HG03432 (cell line): ENCODE measurements at regions not wholly inside any gene's neighbourhood (a gene's known extent, or its start where the extent isn't known, plus 50 kb on each side); places are given as distances from the start of the nearest gene placed in this dataset.

Experiments used
- ATAC-seq: cut with Tn5 transposase; IDR thresholded peaks from one replicate; pipeline ENCODE4 v1.9.1; 2021; ENCODE audit warnings: mild to moderate bottlenecking, moderate library complexity; ENCODE audit not compliant: unreplicated experiment

DNA sequence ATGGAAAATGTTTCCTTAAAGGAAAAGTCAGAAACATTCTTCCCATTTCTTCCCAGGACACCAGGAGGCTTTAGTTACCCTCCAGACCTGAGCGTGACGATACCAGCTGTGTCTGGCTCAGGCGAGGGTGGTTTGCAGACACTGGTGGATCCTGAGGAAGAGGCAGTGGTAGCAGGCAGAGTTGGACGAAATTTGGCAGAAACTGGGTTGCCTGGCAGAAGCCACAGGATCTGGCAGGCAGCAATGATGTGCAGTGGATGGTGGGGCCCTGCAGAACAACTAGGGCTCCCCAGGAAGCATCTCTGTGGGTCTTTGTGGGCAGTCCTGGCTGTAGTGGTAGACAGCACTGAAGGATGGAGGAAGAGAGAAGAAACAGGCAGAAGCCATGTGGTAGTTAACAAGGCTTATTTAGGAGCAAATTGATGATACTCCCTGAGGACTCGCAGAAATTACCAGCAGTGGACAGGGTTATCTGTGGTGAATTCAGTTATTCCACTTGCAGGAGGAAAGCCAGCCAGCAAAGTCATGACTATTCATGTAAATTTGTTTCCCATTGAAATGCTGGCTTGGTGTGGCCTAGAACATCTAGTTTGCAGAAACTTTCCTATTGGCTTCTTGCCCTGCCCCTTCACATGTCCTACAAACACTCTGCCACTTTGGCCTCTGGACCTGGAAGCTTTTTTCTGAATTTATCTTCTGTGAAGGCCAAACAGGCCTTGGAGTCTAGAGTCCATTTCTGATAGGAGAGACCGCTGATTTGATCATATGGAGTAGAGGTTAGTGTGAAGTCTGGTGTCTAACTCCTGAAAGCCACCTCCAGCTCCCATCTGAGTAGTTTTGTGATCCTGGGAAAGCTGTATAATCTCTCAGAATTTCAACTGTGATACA, 212.0 kb downstream of the DMRT2 start:
- ATAC-seq = no peak

DNA sequence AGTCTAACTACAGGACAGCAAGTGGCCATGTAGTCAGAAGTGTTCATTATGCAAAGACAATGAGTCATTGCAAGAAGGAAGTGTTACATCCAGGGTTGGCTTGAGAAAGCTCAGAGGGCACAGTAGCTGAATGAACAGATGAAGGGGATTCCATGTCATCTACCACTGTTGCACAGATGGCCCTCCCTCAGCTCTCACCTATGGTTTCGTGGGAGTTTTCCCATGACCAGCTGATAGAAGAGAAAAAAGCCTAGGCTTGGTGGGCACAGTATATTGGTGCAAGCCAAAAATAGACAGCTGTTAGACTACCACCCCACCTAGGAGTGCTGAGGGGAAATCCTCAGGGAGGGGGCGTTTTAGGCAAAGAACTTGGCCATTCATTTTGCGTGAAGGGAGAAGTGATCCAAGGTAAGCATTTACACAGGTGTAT, 217.0 kb downstream of the DMRT2 start:
- ATAC-seq = peak; percentile 90

DNA sequence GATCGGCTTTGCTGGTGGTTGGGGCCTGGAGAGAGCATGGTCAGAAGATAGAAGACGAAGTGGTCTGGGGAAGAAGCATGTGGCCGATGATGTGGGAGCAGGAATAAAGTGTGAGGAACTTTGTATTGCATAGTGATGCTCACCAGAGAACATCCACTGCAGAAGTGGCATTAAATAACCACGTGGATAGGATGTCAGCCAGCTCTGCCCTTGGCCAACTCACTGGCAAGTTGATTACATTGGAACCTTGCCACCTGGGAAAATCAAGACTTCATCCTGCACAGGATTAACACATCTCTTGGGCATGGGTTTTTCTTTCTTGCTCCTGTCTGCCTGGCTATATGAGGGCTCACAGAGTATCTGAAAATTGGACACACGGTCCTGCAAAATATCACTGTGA, 217.4 kb downstream of the DMRT2 start:
- no peak for ATAC-seq

DNA sequence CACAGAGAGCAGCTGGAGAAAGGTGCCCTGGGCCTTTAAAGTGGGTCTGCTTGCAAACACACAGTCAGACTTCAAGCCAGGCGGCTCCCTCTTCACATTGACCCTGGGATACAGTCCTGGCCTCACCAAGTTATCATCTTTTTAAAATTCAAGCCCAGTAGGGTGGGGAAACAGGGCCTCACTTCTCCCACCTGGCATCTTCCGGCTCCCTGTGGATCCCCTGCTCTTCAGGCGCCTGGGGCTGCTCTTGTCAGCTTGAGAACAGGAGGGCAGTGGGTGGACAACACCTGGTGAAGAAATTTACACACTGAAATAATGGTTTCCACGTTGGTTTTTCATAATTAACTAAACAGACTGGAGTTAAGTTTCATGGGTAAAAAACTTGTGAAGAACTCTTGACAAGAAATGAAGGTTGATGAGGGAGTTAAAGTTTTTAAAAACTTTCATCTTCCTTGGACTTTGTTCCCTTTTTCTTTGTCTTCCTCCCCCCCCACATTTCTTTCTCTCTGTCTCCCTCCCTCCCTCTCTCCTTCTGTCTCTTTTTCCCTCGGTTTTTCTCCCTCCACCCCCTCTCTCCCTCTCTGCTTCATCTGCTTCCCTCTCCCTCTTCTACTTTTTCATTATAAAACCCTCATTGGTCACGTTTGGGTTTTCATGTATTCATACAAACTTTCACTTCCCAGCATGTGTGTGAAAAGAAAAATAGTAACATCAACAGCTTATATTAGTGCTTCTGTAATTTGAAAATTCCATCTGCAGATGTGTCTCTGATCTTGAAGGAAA, 219.6 kb downstream of the DMRT2 start:
- no peak for ATAC-seq

DNA sequence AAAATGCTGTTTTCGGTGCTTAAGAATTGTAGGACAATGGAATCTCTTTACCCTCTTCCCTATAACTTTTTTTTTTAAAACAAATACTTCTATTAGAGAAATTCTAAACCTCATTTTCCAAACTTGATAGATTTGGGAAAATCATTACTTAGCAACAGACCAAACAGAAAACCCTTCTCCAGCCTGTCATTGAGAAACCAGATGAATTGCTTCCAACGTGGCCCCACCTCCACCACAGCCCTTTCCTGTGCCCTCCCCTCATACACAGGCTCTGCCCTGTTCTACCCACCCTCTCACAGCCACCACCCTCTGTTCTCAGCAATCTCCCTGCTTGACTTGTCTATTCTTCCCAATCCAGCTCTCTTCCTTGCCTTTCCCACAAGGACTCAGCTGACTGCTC, 221.2 kb downstream of the DMRT2 start:
- no peak for ATAC-seq

DNA sequence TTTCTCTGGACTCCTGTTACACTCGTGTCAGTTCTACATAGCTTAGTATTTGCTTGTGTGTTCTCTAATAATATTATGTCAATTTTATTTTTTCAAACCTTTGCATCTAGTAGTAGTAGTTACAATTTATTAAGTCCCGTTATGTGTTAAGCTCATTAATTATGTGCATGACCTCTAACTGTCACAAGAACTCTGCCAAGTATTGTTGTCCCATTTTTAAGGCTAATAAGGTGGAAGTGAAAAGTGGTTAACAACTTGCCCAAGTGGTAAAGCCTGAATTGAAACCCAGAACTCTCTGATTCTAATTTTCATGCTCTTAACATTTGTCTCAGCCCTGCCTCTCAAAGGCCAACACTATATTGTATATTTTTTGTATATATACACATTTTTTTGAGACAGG, 221.6 kb downstream of the DMRT2 start:
- ATAC-seq = no peak

DNA sequence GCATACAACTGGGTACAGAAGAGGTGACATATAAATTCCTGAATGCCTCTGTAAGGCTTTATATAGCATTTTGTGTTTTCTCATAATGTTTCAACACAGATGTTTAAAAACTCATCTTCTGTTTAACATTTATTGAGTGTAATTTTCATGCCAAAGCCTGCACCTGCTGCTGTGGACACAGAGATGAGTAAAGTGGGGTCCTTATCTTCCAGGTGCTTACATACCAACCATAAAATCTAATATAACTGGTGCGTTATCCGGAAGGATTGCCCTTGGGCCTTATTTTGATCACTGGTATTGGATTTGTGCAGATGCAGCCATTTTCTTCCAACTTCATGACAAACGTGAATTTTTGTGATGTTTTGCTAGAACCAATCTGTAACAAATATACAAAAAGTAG, 222.3 kb downstream of the DMRT2 start:
- no peak for ATAC-seq

DNA sequence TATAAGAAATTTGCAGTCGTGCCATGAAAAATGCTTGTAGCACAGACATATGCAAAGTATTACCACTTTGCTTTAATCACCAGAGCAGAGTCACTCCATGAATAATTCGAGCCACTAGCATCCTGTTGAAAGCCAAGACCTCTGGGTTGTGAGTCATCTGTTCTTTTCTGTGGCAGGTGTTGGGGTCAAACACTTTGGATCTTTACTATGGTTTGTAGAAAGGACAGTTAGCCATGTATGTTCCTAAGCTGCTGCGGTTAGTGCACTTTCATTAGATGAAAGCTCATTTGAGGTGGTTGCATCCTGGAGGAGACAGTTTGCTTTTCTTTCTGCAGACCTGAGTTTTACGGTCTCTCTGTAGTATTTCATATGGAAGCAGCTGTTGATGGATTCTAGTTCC, 223.7 kb downstream of the DMRT2 start:
- ATAC-seq = no peak

DNA sequence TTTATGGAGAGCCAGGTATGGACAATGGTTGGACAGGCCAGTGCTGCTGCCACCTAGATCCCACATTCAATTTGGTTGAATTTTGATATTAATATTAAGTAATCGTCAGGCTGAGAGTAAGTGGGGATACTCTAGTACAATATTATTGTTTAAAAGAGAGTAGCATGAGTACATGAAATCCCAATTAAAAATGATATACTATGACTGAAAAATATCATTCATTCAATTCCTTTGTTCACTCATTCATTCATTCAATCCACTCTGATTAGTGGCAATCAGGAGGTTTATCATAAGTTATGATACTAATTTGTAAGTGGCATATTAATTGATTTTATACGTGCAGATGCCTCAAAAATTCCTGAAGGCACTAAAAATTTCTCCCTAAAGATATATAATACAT, 224.2 kb downstream of the DMRT2 start:
- no peak for ATAC-seq

DNA sequence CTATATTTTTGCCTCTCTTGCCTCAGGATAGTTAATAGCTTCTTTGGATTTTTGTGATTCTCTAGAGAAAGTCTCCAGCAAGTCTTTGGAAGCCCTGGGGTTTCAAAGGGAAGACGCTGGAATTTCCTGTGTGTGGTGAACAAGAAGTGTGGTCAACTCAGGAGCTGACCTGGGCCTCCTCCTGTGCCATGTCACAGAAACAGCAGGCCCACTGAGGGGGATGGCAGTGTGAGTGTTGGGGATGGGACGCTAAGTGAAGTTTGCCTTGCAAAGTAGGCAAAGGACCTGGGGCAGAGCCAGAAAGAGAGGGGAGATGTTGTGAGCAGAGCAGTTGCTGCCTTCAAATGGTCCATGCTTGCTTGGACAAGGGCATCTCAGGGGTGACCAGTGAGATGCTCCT, 226.3 kb downstream of the DMRT2 start:
- ATAC-seq = no peak

DNA sequence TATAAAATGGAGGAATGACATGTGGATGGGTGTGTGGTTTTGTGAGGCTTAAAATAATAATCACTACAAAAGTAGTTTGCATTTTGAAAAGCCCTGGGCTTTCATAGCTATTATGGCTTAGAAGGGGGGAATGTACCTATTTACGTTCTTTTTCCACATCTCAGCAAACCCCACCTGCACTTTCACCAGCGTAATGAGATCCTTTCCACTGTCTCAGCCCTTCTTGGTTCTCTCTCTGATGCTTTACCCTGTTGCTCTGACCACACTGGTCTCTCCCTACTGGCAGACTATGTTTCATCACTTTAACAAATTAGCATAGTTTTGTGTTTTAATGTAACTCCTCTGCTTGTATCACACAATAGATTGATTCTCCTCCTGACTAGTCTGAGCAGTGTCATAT, 234.6 kb downstream of the DMRT2 start:
- no peak for ATAC-seq

DNA sequence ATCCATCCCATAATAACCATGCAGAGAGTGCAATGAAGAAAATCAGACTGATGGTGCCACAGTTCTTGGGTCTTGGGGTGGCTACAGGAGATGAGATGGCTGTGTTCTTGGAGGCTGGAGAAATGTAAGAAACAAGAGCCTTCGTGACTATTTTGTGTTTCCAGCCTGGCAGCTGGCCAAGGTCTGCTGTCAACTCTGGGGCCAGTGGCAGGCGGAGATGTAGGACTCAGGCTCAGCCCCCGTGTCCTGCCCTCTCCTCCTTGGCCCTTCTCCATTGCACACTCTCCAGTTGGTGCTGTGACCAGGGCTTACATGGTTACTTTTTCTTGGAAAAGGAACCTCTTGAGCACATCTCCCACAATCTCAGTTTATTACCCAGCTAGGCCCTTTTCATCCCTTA, 235.4 kb downstream of the DMRT2 start:
- no peak for ATAC-seq

DNA sequence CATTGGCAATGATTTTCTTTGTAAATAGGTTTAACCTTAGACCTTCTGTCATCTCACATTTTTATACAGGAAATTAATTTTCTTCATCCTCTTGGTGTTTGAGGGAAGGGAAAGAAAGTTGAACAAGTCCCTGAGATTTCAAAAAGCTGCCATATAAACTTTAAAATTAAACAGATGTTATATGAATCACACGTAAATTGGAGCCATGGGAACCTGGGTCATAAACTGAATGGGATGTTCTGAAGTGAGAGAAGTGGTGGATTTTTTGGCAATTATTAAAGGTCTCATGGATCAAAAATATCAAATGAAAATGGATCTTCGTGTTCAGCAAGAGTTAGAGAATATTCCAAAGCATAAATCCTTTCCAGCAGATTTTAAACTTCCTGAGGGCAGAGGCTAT, 242.2 kb downstream of the DMRT2 start:
- no peak for ATAC-seq

DNA sequence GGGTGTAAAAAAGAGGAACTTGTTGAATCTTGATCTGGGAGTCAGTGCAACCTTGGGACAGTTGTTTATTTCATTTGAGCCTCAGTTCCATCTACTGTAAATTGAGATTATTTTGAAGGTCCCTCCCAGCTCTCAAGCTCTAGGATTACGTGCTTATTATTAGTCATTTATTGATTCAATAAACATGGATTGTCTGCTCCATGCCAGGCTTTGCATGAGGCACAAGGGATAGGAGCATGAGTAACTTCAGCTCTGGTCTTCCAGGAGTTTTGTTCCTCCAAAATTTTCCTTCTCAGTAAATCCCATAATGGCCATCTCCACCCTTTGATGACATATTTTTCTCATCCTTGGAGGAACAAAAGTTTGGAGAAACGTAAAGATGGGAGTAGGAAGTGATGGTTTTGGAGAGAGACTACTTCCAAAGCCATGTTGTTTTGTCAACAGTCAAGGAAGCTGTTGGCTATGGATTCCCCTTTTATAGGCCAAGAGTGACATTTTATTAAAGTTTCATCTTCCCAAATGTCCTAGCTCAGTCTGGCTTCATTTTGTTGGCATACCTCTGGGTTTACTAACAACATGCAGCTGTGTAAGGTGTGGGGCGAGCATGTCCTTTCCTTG, 244.6 kb downstream of the DMRT2 start:
- no peak for ATAC-seq

DNA sequence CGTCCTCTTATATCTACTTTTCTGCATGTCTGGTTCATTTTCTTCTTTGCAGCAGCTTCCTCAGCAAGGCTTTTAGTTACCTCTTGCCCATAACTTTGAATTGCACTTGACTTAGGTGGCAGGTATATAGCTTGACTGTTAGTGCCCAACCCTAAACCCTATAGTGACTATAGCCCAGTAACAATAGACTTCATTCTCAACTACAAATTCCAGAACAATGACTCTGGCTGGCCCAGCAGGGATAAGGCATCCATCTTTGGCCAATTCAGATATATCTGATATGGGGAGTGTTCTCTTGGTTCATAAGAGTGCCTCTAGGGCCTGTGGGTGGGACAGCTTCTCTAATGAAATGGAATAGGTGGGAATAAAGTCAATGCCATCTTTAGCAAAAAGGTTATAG, 246.2 kb downstream of the DMRT2 start:
- ATAC-seq = no peak

DNA sequence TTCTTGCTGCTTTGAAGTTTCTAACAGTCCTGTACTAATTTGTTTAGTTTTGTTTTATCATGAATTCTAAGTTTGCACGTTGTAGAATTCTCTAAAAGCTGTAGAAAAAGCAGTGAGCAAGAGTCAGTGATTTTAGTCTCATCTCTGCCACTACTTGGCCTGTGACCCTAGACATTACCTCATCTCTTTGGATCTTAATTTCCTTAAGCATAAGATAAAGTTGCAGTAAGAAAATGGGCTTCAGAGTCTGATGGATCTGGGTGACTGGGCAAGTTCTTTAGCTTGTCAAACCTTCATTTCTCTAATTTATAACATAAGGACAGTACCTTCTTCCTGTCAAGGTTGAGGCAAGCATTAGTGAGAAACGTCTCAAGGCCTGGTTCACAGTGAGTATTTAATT, 247.9 kb downstream of the DMRT2 start:
- ATAC-seq = no peak

DNA sequence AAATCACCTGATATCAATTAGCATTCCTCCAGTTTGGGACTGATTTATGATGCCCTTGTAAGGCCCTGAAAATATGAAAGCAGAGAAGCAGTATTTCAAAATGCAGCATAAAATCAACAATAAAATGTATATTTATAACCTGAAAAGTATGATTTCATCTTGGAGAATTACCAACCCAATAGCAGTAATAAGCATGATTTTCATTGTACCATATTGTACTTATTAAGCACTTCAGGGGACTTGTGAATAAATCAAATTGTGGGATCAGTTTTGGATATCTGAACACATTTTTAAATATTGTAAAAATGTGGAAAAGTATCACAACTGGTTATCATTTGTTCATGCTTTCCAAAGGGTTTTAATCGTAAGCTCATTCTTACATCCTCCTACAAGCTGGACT, 250.8 kb downstream of the DMRT2 start:
- ATAC-seq = no peak

DNA sequence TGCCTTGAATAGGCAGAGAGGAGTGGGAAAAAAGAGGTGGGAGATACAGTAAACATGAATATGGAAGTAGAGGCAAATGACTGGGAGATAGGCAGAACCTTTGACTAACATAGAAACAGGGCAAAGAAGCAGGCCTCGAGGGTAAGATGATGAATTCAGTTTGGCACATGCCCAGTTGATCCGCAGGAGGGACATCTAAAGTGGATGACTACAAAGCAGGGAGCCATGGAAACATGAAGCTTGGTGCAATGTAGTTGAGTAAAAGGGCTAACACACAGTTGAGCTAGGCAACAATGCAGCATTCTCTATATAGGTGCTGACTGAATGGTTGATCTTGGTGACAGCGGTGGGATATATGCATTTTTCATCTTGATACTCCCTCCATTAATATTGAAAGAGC, 253.8 kb downstream of the DMRT2 start:
- no peak for ATAC-seq

DNA sequence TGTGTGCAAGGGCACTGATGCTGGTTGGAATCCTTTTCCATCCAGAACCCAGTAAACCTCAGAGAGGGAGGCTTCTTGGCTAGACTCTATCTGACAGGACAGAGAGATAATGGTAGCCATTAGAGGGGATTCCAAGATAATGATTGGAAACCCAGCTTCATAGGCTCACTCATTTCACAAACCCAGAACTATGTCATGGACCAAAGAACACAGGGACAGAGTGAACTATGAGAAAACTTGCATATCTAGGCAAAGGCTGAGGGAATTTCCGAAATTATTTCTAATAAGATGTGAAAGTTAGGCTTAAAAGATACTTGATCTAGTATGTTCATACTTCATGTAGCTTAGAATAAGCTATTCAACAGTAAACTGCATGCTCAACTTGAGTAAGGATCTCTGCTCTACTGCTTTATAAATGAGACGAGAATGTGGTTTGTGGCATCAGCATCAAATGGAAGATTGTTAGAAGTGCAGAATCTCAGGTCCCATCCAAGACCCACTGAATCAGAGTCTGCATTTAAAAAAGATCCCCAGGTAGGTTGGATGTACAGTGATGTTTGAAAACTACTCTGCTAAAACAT, 261.4 kb downstream of the DMRT2 start:
- ATAC-seq = no peak

DNA sequence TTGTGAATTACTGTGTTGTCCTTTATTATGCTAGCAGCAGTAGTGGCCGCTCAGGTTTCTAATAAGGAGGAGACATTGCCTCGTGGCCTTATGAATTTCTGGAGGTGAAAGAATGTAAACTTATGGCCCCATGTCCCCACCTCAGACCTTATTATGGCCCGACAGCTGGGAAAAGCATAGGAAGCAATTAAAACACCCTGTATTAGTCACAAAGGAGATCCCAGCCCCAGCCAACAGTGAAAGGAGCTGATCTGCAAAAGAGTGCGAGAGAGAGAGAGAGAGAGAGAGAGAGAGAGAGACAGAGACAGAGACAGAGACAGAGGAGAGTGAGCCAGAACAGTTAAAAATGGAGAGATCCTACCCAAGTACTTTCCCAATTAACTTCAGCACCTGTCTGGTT, 269.3 kb downstream of the DMRT2 start:
- ATAC-seq = no peak

DNA sequence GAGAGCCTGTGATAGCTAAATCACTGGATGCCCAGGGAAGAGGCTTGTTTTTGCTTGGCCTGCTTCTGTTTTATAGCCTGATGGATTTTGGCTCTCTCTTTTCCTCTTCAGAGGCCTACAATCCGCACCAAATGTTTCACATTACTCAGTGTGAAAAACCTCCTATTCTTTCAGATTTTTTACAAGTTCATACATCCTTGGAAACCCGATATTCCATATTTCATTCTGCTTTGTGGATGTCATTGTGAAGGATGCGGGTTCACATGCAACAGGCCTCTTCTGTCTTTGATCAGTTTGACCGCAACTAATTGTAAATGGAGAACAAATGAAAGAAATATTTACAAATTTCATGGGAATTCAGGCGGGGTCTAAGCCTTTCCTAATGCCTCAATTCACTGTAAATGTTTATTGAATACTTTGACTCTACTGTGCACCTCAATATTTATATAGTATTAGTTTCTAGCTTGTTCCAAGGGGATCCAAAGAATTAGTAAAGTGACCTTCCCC, 269.9 kb downstream of the DMRT2 start:
- ATAC-seq = no peak
